Neural cell (in vitro differentiated cells): ENCODE measurements at regions not wholly inside any gene's neighbourhood (a gene's known extent, or its start where the extent isn't known, plus 50 kb on each side); places are given as distances from the start of the nearest gene placed in this dataset.

Experiments
- H2AFZ ChIP-seq: fragments of 200-600, 300-800 bp; sonication (generic), shearing (Covaris generic); 2 replicates; pipeline ENCODE4 v1.6.0; 2014; ENCODE audit warnings: low read depth, mild to moderate bottlenecking, antibody characterized with exemption, low read length, moderate library complexity
- H3F3A ChIP-seq: fragments of 200-600 bp; shearing (Covaris generic); 2 replicates; pipeline ENCODE4 v1.6.1; 2016; ENCODE audit warnings: mild to moderate bottlenecking, moderate library complexity, mixed read lengths, antibody characterized with exemption, low read length; ENCODE audit not compliant: insufficient read depth, poor library complexity, severe bottlenecking
- H3K27ac ChIP-seq: fragments of 200-600, 300-800 bp; sonication (generic), shearing (Covaris generic); 2 replicates; pipeline ENCODE4 v1.5.1; 2014; ENCODE audit warnings: mild to moderate bottlenecking, low read length, moderate library complexity
- H3K27me3 ChIP-seq: fragments of 300-800, 200-600 bp; sonication (generic), shearing (Covaris generic); 2 replicates; pipeline ENCODE4 v1.6.0; 2014; ENCODE audit warnings: mild to moderate bottlenecking, low read depth, low read length, moderate library complexity; ENCODE audit not compliant: insufficient read depth
- H3K36me3 ChIP-seq: fragments of 300-800, 200-600 bp; sonication (generic), shearing (Covaris generic); 2 replicates; pipeline ENCODE4 v1.5.1; 2014; ENCODE audit warnings: mild to moderate bottlenecking, antibody characterized with exemption, low read length, moderate library complexity; ENCODE audit not compliant: insufficient read depth
- H3K4me2 ChIP-seq: fragments of 300-800, 200-600 bp; sonication (generic), shearing (Covaris generic); 2 replicates; pipeline ENCODE4 v1.6.0; 2014; ENCODE audit warnings: mild to moderate bottlenecking, low read length
- H3K4me3 ChIP-seq: fragments of 300-800, 200-600 bp; sonication (generic), shearing (Covaris generic); 2 replicates; pipeline ENCODE4 v1.5.1; 2014; ENCODE audit warnings: mild to moderate bottlenecking, low read length, moderate library complexity
- H3K79me2 ChIP-seq: fragments of 200-600 bp; shearing (Covaris generic); replicated peaks from 2 replicates; pipeline ENCODE4 v1.6.0; 2014; ENCODE audit warnings: mild to moderate bottlenecking, low read length, moderate library complexity; ENCODE audit not compliant: insufficient read depth
- H3K9ac ChIP-seq: fragments of 300-800, 200-600 bp; sonication (generic), shearing (Covaris generic); 2 replicates; pipeline ENCODE4 v1.6.1; 2016; ENCODE audit warnings: mild to moderate bottlenecking, low read length, mixed read lengths
- H3K9me2 ChIP-seq: fragments of 200-600 bp; shearing (Covaris generic); 2 replicates; pipeline ENCODE4 v1.6.1; 2016; ENCODE audit warnings: mild to moderate bottlenecking, low read length, mixed read lengths; ENCODE audit not compliant: insufficient read depth
- H3K9me3 ChIP-seq: fragments of 200-600, 300-800 bp; sonication (generic), shearing (Covaris generic); 2 replicates; pipeline ENCODE4 v1.6.1; 2016; ENCODE audit warnings: mild to moderate bottlenecking, mixed run types, low read length, moderate library complexity, mixed read lengths
- H4K20me1 ChIP-seq: fragments of 200-600 bp; shearing (Covaris generic); 2 replicates; pipeline ENCODE4 v1.6.1; 2016; ENCODE audit warnings: mild to moderate bottlenecking, mixed run types; ENCODE audit not compliant: insufficient read depth
- CTCF ChIP-seq: fragments of 450-650 bp; IDR thresholded peaks from 2 replicates; pipeline ENCODE4 v1.5.1; 2014; ENCODE audit warnings: antibody characterized with exemption, mild to moderate bottlenecking, moderate library complexity; ENCODE audit not compliant: poor library complexity, severe bottlenecking
- EP300 ChIP-seq: fragments of 450-650 bp; conservative IDR thresholded peaks from 2 replicates; pipeline ENCODE4 v1.6.1; 2014; ENCODE audit warnings: antibody characterized with exemption, mild to moderate bottlenecking, moderate library complexity; ENCODE audit not compliant: poor library complexity, severe bottlenecking
- EZH2 ChIP-seq: fragments of 200-600, 300-800 bp; shearing (Covaris generic), sonication (generic); IDR thresholded peaks from 2 replicates; pipeline ENCODE4 v1.6.1; 2014; ENCODE audit warnings: antibody characterized with exemption, low read length, borderline replicate concordance, mild to moderate bottlenecking; ENCODE audit not compliant: insufficient read depth, poor library complexity, severe bottlenecking
- MXI1 ChIP-seq: fragments of 450-650 bp; conservative IDR thresholded peaks from 2 replicates; pipeline ENCODE4 v1.6.1; 2014; ENCODE audit warnings: antibody characterized with exemption, mild to moderate bottlenecking; ENCODE audit not compliant: poor library complexity, severe bottlenecking
- POLR2AphosphoS5 ChIP-seq: IDR thresholded peaks from 2 replicates; pipeline ENCODE4 v1.6.1; 2012
- RAD21 ChIP-seq: fragments of 450-650 bp; conservative IDR thresholded peaks from 2 replicates; pipeline ENCODE4 v1.6.1; 2014; ENCODE audit warnings: antibody characterized with exemption, mild to moderate bottlenecking, moderate library complexity
- REST ChIP-seq: IDR thresholded peaks from 2 replicates; pipeline ENCODE4 v1.6.1; 2012; ENCODE audit warnings: borderline replicate concordance
- SMC3 ChIP-seq: fragments of 450-650 bp; conservative IDR thresholded peaks from 2 replicates; pipeline ENCODE4 v1.6.1; 2014; ENCODE audit warnings: antibody characterized with exemption, mild to moderate bottlenecking, moderate library complexity; ENCODE audit not compliant: poor library complexity
- TAF1 ChIP-seq: IDR thresholded peaks from 2 replicates; pipeline ENCODE4 v1.6.1; 2012; ENCODE audit warnings: low read depth

- H3K9ac ChIP-seq = no peak overlapping the region
- H2AFZ ChIP-seq = no peak overlapping the region
- no peaks in the 10 kb centered on the region for H3K9me3 ChIP-seq
- H3K9me2 ChIP-seq = no peaks in the 10 kb centered on the region
- TF ChIP-seq POLR2AphosphoS5 (no peak), REST (no peak)
- H3K27ac ChIP-seq = no peak overlapping the region
- H3F3A ChIP-seq = no peaks in the 10 kb centered on the region
- no peaks in the 10 kb centered on the region for H4K20me1 ChIP-seq
- H3K36me3 ChIP-seq = no peaks in the 10 kb centered on the region
- no peaks in the 10 kb centered on the region for H3K79me2 ChIP-seq
- no peaks in the 10 kb centered on the region for H3K27me3 ChIP-seq
- no peak overlapping the region for H3K4me2 ChIP-seq
- no peak overlapping the region for H3K4me3 ChIP-seq
These were observed 75.7 kb upstream of the FBN2 start for GRCh38 chr5:128613766-128614165.

- H3K9me3 ChIP-seq = no peaks in the 10 kb centered on the region
- no peaks in the 10 kb centered on the region for H3K36me3 ChIP-seq
- no peak for TF ChIP-seq MXI1
- TF ChIP-seq RAD21 = no peak
- TF ChIP-seq REST = no peak
- no peak for TF ChIP-seq POLR2AphosphoS5
- TF ChIP-seq SMC3 = no peak
- no peak for TF ChIP-seq EP300
- TF ChIP-seq CTCF = no peak
- TF ChIP-seq EZH2 = no peak
- TF ChIP-seq TAF1 = no peak
- no peaks in the 10 kb centered on the region for H3K27me3 ChIP-seq
- no peak overlapping the region for H2AFZ ChIP-seq
- no peak overlapping the region for H3K4me2 ChIP-seq
- H3F3A ChIP-seq = no peaks in the 10 kb centered on the region
- no peaks in the 10 kb centered on the region for H3K9me2 ChIP-seq
- no peak overlapping the region for H3K27ac ChIP-seq
- H3K79me2 ChIP-seq = no peaks in the 10 kb centered on the region
- no peak overlapping the region for H3K9ac ChIP-seq
- H3K4me3 ChIP-seq = no peak overlapping the region
- no peaks in the 10 kb centered on the region for H4K20me1 ChIP-seq
These were observed 77.5 kb upstream of the FBN2 start for GRCh38 chr5:128615578-128615977.
